GM23338 (cell line): ENCODE measurements at regions not wholly inside any gene's neighbourhood (a gene's known extent, or its start where the extent isn't known, plus 50 kb on each side); places are given as distances from the start of the nearest gene placed in this dataset.

Source experiments
- CREB1 ChIP-seq: fragments of 250-450 bp; sonication (Bioruptor Pico); IDR thresholded peaks from 2 replicates; pipeline ENCODE4 v1.5.0; 2020; ENCODE audit warnings: low read depth, mild to moderate bottlenecking, moderate library complexity
- CTCF ChIP-seq, 2 experiments: fragments of 200-600 bp in 1 of 2; sonication (generic) in 1 of 2; conservative IDR thresholded peaks; 2 replicates each; pipeline versions ENCODE4 v1.5.1 to v1.6.1; 2016 to 2017; ENCODE audit warnings: antibody characterized with exemption in 2 of 2, low read depth in 2 of 2, mild to moderate bottlenecking in 2 of 2, moderate library complexity in 1 of 2
- EZH2 ChIP-seq: fragments of 200-600 bp; sonication (generic); IDR thresholded peaks from one replicate; pipeline ENCODE4 v1.8.0; 2017; ENCODE audit warnings: antibody characterized with exemption, mild to moderate bottlenecking, low read depth; ENCODE audit not compliant: unreplicated experiment
- EZH2phosphoT487 ChIP-seq: fragments of 200-600 bp; sonication (generic); IDR thresholded peaks from one replicate; pipeline ENCODE4 v1.8.1; 2018; ENCODE audit warnings: antibody characterized with exemption; ENCODE audit not compliant: unreplicated experiment
- JUNB ChIP-seq: IDR thresholded peaks from one replicate; pipeline ENCODE4 v1.6.1; 2016; ENCODE audit warnings: antibody characterized with exemption; ENCODE audit not compliant: unreplicated experiment
- NANOG ChIP-seq: IDR thresholded peaks from 2 replicates; pipeline ENCODE4 v1.6.1; 2016; ENCODE audit warnings: antibody characterized with exemption, borderline replicate concordance
- POLR2AphosphoS5 ChIP-seq: IDR thresholded peaks from 2 replicates; pipeline ENCODE4 v1.6.1; 2016; ENCODE audit warnings: antibody characterized with exemption, low read depth
- REST ChIP-seq: IDR thresholded peaks from one replicate; pipeline ENCODE4 v1.6.1; 2018; ENCODE audit warnings: antibody characterized with exemption; ENCODE audit not compliant: unreplicated experiment
- ZNF114 ChIP-seq: fragments of 250-450 bp; sonication (Bioruptor Pico); IDR thresholded peaks from 2 replicates; pipeline ENCODE4 v1.5.0; 2020; ENCODE audit warnings: mild to moderate bottlenecking, moderate library complexity
- ZNF331 ChIP-seq: fragments of 250-450 bp; sonication (Bioruptor Pico); IDR thresholded peaks from 2 replicates; pipeline ENCODE4 v1.5.0; 2020; ENCODE audit warnings: low read depth, mild to moderate bottlenecking, moderate library complexity
- ZNF462 ChIP-seq: fragments of 250-450 bp; sonication (Bioruptor Pico); IDR thresholded peaks from 2 replicates; pipeline ENCODE4 v1.5.0; 2020; ENCODE audit warnings: mild to moderate bottlenecking, moderate library complexity

- TF ChIP-seq CTCF (conservative IDR thresholded peaks at IDR 0.05; ENCODE audit: low read depth in 2 of 2) (no peak), ZNF462 (CRISPR knock-in tag) (no peak), POLR2AphosphoS5 (no peak), EZH2phosphoT487 (no peak), EZH2 (no peak), ZNF114 (CRISPR knock-in tag) (no peak), NANOG (no peak), REST (no peak), ZNF331 (CRISPR knock-in tag) (no peak), CREB1 (CRISPR knock-in tag) (no peak), JUNB (no peak)
Measured at GRCh38 chr4:154998284-154998683, 210.2 kb upstream of the NPY2R start.
